ENCODE measurements at regions not wholly inside any gene's neighbourhood (a gene's known extent, or its start where the extent isn't known, plus 50 kb on each side); places are given as distances from the start of the nearest gene placed in this dataset.

DNA sequence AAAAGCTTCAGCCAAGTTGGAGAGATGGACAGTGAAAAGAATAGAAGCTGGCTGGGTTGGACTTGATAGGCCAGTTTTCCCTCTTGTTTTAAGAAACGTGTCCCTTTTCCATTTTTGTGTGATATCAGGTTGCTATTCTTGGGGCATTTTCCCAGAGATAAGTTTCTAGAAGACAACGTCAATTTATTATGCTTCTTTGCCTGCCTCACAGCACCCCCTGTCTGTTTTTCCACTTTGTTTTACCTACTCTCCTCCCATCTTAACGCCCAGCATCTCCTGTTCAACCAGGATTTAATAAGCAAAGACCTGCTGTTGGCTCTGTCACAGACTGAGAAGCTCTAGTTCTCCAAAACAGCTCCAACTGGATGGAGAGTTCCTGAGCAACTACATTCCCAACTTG lies 317.8 kb upstream of the ZNF521 start:
- DNase-seq (ENCODE audit: low spot score): no peak
- Histone ChIP-seq H3K27ac (no peak overlapping the region), H3K4me3 (no peak overlapping the region)
- TF ChIP-seq, protein P1, sequence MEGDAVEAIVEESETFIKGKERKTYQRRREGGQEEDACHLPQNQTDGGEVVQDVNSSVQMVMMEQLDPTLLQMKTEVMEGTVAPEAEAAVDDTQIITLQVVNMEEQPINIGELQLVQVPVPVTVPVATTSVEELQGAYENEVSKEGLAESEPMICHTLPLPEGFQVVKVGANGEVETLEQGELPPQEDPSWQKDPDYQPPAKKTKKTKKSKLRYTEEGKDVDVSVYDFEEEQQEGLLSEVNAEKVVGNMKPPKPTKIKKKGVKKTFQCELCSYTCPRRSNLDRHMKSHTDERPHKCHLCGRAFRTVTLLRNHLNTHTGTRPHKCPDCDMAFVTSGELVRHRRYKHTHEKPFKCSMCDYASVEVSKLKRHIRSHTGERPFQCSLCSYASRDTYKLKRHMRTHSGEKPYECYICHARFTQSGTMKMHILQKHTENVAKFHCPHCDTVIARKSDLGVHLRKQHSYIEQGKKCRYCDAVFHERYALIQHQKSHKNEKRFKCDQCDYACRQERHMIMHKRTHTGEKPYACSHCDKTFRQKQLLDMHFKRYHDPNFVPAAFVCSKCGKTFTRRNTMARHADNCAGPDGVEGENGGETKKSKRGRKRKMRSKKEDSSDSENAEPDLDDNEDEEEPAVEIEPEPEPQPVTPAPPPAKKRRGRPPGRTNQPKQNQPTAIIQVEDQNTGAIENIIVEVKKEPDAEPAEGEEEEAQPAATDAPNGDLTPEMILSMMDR (IDR thresholded peaks at IDR 0.05): no peak

DNA sequence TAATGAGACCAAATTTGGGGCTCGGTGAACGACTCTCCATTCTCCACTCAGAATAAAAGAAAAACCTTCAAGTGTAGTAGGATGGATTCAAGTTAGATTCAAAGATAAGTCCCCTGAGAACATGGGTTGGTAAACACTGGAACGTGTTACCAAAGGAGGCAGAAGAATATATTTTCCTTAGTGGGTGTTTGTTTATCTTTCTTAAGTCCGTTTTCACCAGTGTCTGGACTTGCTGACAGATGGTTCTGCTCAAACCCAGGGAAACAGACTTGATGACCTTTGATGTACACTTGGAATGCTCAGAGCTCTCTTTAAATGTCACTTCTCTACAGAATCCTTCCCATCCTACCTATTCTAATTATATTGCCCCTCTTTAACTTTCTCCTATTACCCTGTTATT lies 310.3 kb upstream of the ZNF521 start:
- TF ChIP-seq, protein P1 (IDR thresholded peaks at IDR 0.05): no peak
- Histone ChIP-seq H3K27ac (no peak overlapping the region), H3K4me3 (no peak overlapping the region)
- DNase-seq (ENCODE audit: low spot score): no peak

DNA sequence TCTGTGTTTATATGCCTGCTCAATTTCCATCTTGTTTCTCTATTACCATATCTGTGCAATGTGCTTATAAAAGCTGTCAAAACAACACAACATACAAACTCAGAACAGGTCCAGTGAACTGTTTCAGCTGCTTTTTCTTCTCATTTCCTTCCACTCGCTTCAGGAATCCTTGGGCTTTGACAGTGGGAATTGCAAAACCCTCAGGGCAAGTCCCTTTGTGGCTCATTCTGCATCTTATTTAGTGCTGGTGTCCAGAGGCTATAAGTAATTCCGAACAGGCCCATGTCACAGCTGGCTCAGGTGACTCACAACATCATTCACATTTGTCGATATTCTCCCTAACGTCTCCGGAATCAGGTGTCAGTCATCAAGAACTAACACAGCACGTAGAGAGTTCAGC lies 309.9 kb upstream of the ZNF521 start:
- TF ChIP-seq, protein P1 (IDR thresholded peaks at IDR 0.05): no peak
- H3K27ac ChIP-seq: no peak overlapping the region
- DNase-seq (ENCODE audit: low spot score): no peak

DNA sequence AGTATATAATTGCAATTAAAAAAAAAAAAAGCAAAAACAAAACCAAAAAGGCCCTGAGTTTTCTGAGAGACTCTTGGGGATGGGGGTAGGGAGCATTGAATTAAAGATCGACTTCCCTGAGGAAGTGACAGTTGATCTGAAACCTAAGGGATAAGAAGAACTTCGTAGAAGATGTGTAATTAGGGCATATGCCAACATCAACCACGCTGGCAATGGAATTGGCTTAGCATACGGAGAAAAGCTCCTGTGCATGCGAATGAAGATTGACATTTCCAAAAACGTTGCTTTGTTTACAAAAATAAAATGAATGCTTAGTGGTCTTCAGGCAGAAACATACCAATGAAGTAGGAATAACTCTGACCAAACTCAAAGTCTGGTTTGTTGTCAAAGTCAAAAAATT lies 307.6 kb upstream of the ZNF521 start:
- TF ChIP-seq, protein P1 (IDR thresholded peaks at IDR 0.05): no peak
- DNase-seq (ENCODE audit: low spot score): no peak
- no peak overlapping the region for H3K27ac ChIP-seq
- no peak overlapping the region for H3K4me3 ChIP-seq

More for the DNA sequence above, 309.9 kb upstream of the ZNF521 start:
- H3K4me3 ChIP-seq: no peak overlapping the region

DNA sequence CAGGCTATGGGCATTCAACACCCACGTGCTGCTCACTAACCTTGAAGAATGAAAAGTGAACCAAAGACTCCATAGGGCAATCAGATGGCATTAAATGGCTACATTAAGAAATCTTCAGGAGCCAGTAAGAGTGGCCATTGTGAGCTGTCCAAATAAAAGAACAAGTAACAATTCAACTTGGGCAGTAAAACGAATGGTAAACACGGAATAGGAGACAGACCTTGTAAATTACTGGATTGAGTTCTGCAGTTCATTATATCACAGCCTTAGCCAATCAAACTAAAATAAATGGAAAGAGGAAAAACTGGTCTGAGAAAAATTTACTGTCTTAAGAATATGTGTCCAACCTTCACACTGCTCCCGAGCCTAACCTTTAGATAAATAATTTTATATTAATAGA lies 306.5 kb upstream of the ZNF521 start:
- TF ChIP-seq, protein P1 (IDR thresholded peaks at IDR 0.05): no peak
- DNase-seq (ENCODE audit: low spot score): no peak
- Histone ChIP-seq H3K4me3 (no peak overlapping the region), H3K27ac (no peak overlapping the region)

DNA sequence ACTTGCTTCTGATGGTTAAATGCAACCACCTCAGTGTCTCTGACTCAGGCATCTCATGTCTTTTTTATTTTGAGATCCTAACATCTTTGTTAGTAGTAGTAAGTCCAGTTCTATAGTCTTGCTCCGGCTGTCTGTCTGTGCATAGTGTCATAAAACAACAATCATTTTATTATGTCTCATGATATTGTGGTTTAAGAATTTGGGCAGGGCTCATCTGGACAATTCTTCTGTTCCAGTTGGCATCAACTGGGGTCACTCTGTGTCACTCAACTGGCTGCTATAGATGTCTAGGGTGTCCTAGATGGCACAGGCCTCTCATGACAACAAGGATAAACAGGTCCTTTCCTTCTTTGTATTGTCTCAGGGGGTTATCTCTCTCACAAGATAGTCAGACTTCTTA lies 299.6 kb upstream of the ZNF521 start:
- DNase-seq (ENCODE audit: low spot score): no peak
- no peak overlapping the region for H3K4me3 ChIP-seq
- TF ChIP-seq, protein P1 (IDR thresholded peaks at IDR 0.05): no peak

DNA sequence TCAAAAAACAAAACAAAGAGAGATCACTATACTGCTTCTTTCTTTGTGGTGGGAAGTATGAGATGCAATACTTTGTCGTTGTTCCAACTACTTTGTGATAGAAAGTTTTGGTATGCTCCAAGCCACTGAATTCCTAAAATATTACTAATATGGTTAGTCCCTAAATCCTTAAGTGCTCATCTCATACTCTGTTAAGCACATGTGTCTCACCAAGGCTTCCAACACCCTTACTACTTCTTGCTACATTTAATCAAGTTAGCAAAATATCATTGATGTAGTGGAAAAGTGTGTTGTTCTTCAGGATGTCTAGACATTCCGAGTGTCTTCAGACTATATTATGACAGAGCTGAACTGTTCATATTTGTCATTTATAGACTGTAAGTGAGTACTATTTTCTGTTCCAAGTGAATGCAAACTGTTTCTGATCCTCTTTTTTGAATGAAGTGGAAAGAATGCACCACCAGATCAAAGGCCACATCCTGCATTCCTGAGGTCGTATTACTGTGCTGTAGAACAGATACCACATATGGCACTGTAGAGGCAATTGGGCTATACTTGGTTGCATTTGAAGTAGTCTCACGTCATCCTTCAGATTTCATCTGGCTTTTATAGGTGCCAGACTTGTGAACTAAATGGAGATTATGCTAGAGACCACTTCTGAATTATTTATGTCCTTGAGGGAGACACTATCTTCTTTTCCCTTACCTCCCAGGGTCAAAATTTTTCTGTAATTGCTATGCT lies 298.4 kb upstream of the ZNF521 start:
- TF ChIP-seq, protein P1 (IDR thresholded peaks at IDR 0.05): no peak
- DNase-seq (ENCODE audit: low spot score): no peak
- Histone ChIP-seq H3K4me3 (no peak overlapping the region), H3K27ac (no peak overlapping the region)

More for the DNA sequence above, 299.6 kb upstream of the ZNF521 start:
- no peak overlapping the region for H3K27ac ChIP-seq
